Keratinocyte (primary cell): ENCODE measurements at regions not wholly inside any gene's neighbourhood (a gene's known extent, or its start where the extent isn't known, plus 50 kb on each side); places are given as distances from the start of the nearest gene placed in this dataset.

Experiments
- DNase-seq: peaks from one replicate; pipeline ENCODE4 v3.0.0-alpha.2; 2011; ENCODE audit warnings: low read depth, missing footprints, low spot score
- FAIRE-seq: peaks from 2 replicates; lab custom pipeline; 2011; peaks lifted over from hg19 to GRCh38; lab: Jason Lieb, UNC
- H2AFZ ChIP-seq: 2 replicates; pipeline ENCODE4 v1.6.0; 2012; ENCODE audit warnings: low read length, control low read depth, inconsistent platforms; ENCODE audit not compliant: control insufficient read depth
- H3K27ac ChIP-seq: 2 replicates; pipeline ENCODE4 v1.5.1; 2011; ENCODE audit warnings: low read length; ENCODE audit not compliant: control insufficient read depth, insufficient read depth
- H3K27me3 ChIP-seq: 3 replicates; pipeline ENCODE4 v1.6.0; 2011; ENCODE audit warnings: low read length; ENCODE audit not compliant: control insufficient read depth, insufficient read depth; ENCODE audit errors: extremely low read depth
- H3K36me3 ChIP-seq, 2 experiments: 2 replicates in 1 of 2; 3 replicates in 1 of 2; pipeline ENCODE4 v1.5.1; 2011; ENCODE audit warnings: low read length in 2 of 2, mild to moderate bottlenecking in 1 of 2; ENCODE audit not compliant: control insufficient read depth in 2 of 2, insufficient read depth in 2 of 2; ENCODE audit errors: extremely low read depth in 1 of 2
- H3K4me1 ChIP-seq: 3 replicates; pipeline ENCODE4 v1.5.1; 2011; ENCODE audit warnings: low read length; ENCODE audit not compliant: control insufficient read depth, insufficient read depth; ENCODE audit errors: extremely low read depth
- H3K4me2 ChIP-seq: 3 replicates; pipeline ENCODE4 v1.6.0; 2011; ENCODE audit warnings: low read depth, low read length; ENCODE audit not compliant: control insufficient read depth, insufficient read depth; ENCODE audit errors: extremely low read depth
- H3K4me3 ChIP-seq, 3 experiments: fragments of 200-600 bp in 1 of 3; sonication (generic) in 1 of 3; 2 replicates in 2 of 3; 3 replicates in 1 of 3; pipeline ENCODE4 v1.5.1; 2011 to 2016; ENCODE audit warnings: low read length in 3 of 3, mild to moderate bottlenecking in 3 of 3, control low read depth in 2 of 3, inconsistent platforms in 1 of 3, low read depth in 1 of 3, mixed read lengths in 1 of 3, mixed run types in 1 of 3, moderate library complexity in 1 of 3; ENCODE audit not compliant: control insufficient read depth in 2 of 3, insufficient read depth in 2 of 3; ENCODE audit errors: extremely low read depth in 1 of 3
- H3K79me2 ChIP-seq: 2 replicates; pipeline ENCODE4 v1.6.0; 2012; ENCODE audit warnings: low read length; ENCODE audit not compliant: control insufficient read depth, insufficient read depth
- H3K9ac ChIP-seq: 3 replicates; pipeline ENCODE4 v1.6.0; 2011; ENCODE audit warnings: low read length; ENCODE audit not compliant: control insufficient read depth, insufficient read depth; ENCODE audit errors: extremely low read depth
- H3K9me1 ChIP-seq: 3 replicates; pipeline ENCODE4 v1.6.0; 2011; ENCODE audit warnings: low read length; ENCODE audit not compliant: control insufficient read depth, insufficient read depth; ENCODE audit errors: extremely low read depth
- H3K9me3 ChIP-seq: 2 replicates; pipeline ENCODE4 v1.5.1; 2012; ENCODE audit warnings: low read depth, low read length; ENCODE audit not compliant: control insufficient read depth
- H4K20me1 ChIP-seq: 3 replicates; pipeline ENCODE4 v1.6.0; 2011; ENCODE audit warnings: low read length; ENCODE audit not compliant: control insufficient read depth, insufficient read depth; ENCODE audit errors: extremely low read depth
- EZH2 ChIP-seq: IDR thresholded peaks from one replicate; pipeline ENCODE4 v1.6.1; 2012; ENCODE audit warnings: inconsistent platforms, mild to moderate bottlenecking, low read length, moderate library complexity
- dilution Hi-C: fragments of 300-500 bp; cut with MboI; formaldehyde crosslinking; loops from one replicate; pipeline ENCODE4 v1.7.0; 2020; ENCODE audit warnings: low sequenced_read_pairs; ENCODE audit not compliant: extremely low pct_ligation_motif_present
- TF ChIP-seq, protein P1 (sequence below), 3 experiments: IDR thresholded peaks in 1 of 3; conservative IDR thresholded peaks in 1 of 3; optimal IDR thresholded peaks in 1 of 3; 2 replicates in 2 of 3; 3 replicates in 1 of 3; pipeline versions ENCODE3 to v1.5.1; 2011; ENCODE audit warnings: low read length in 3 of 3, mild to moderate bottlenecking in 3 of 3, moderate library complexity in 2 of 3, control low read depth in 1 of 3, inconsistent platforms in 1 of 3; ENCODE audit not compliant: insufficient read depth in 2 of 3; ENCODE audit errors: extremely low read depth in 1 of 3

DNA sequence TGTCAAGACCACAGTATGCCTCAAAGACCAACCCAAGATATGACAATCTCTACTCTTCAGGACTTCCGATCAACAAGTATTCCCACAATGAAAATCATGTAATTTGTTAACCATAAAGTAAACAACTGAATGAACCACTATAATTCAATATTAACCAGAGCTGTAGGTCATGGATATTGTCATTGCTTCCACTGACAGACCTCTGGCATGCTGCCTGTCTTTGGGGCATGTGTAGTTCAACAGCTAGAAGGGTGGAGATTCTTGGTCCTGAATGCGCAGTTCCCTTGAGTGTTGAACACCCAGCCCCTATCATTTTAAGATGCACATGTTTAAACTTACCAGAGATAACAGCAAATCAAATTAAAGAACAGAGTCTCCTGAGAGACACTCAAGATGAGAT lies 283.0 kb downstream of the CEMIP2 start:
- Histone ChIP-seq H3K27me3 (no peaks in the 10 kb centered on the region), H3K9me3 (no peaks in the 10 kb centered on the region), H2AFZ (no peak overlapping the region), H3K4me3 (no peak overlapping the region), H4K20me1 (no peaks in the 10 kb centered on the region), H3K27ac (no peak overlapping the region), H3K4me2 (no peak overlapping the region), H3K79me2 (no peaks in the 10 kb centered on the region), H3K4me1 (no peaks in the 10 kb centered on the region), H3K9me1 (no peaks in the 10 kb centered on the region), H3K36me3 (no peaks in the 10 kb centered on the region), H3K9ac (no peak overlapping the region)
- FAIRE-seq (no peak), DNase-seq (no peak)
- TF ChIP-seq, protein P1, sequence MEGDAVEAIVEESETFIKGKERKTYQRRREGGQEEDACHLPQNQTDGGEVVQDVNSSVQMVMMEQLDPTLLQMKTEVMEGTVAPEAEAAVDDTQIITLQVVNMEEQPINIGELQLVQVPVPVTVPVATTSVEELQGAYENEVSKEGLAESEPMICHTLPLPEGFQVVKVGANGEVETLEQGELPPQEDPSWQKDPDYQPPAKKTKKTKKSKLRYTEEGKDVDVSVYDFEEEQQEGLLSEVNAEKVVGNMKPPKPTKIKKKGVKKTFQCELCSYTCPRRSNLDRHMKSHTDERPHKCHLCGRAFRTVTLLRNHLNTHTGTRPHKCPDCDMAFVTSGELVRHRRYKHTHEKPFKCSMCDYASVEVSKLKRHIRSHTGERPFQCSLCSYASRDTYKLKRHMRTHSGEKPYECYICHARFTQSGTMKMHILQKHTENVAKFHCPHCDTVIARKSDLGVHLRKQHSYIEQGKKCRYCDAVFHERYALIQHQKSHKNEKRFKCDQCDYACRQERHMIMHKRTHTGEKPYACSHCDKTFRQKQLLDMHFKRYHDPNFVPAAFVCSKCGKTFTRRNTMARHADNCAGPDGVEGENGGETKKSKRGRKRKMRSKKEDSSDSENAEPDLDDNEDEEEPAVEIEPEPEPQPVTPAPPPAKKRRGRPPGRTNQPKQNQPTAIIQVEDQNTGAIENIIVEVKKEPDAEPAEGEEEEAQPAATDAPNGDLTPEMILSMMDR (optimal IDR thresholded peaks at IDR 0.05 in 1 of 3, IDR thresholded peaks at IDR 0.05 in 1 of 3, conservative IDR thresholded peaks at IDR 0.05 in 1 of 3; ENCODE audit: extremely low read depth in 1 of 3, insufficient read depth in 2 of 3, low read length in 3 of 3) = no peak
- TF ChIP-seq EZH2 = no peak
- dilution Hi-C loops = no loop called here

DNA sequence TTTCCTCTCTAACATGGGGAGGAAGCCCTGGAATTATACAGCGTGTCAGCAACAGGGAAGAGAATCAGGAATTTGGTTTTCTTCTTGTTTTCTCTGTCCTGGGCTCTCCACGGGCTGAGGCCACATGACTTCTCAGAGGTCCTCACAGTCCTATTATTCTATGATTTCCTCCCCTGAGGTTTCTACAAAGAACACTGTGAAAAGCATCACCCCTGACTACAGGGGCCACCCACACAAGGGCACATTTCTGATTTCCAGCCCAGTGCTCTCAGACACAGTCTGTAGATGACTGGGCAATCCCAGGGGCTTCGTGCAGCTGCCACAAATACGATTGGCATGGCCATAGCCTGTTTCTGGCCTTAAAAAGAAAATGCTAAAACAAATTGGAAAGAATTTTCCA lies 284.9 kb downstream of the CEMIP2 start:
- no peaks in the 10 kb centered on the region for H3K79me2 ChIP-seq
- no peaks in the 10 kb centered on the region for H3K27me3 ChIP-seq
- no peak for DNase-seq
- no peak overlapping the region for H3K9ac ChIP-seq
- FAIRE-seq = no peak
- no peak overlapping the region for H3K4me2 ChIP-seq
- H3K4me1 ChIP-seq = no peaks in the 10 kb centered on the region
- no peaks in the 10 kb centered on the region for H3K9me3 ChIP-seq
- TF ChIP-seq, protein P1 (optimal IDR thresholded peaks at IDR 0.05 in 1 of 3, IDR thresholded peaks at IDR 0.05 in 1 of 3, conservative IDR thresholded peaks at IDR 0.05 in 1 of 3; ENCODE audit: extremely low read depth in 1 of 3, insufficient read depth in 2 of 3, low read length in 3 of 3) = no peak
- TF ChIP-seq EZH2 = no peak
- dilution Hi-C loops = no loop called here
- no peaks in the 10 kb centered on the region for H3K9me1 ChIP-seq
- no peak overlapping the region for H3K4me3 ChIP-seq
- H3K36me3 ChIP-seq = no peaks in the 10 kb centered on the region
- no peak overlapping the region for H2AFZ ChIP-seq
- H3K27ac ChIP-seq = no peak overlapping the region
- no peaks in the 10 kb centered on the region for H4K20me1 ChIP-seq
